ENCODE measurements at regions not wholly inside any gene's neighbourhood (a gene's known extent, or its start where the extent isn't known, plus 50 kb on each side); places are given as distances from the start of the nearest gene placed in this dataset.
"Not testable (repeated sequence)": the region's sequence is repeated elsewhere in the genome, so short reads cannot be mapped to it uniquely, and the experiment has no call there.

- DNase-seq = no peak
Measured at GRCh38 chr15:98524838-98525660, 123.3 kb upstream of the IGF1R start.

GRCh38 chr15:98525661-98526001, 122.7 kb upstream of the IGF1R start:
- peak; percentile 52 for DNase-seq

GRCh38 chr15:98526094-98526493, 122.2 kb upstream of the IGF1R start:
- no peak for DNase-seq

- DNase-seq = no peak
Measured at GRCh38 chr15:98528046-98528725, 120.2 kb upstream of the IGF1R start.

- DNase-seq = no peak
Measured at GRCh38 chr15:98529205-98530145, 118.9 kb upstream of the IGF1R start.

- no peak for DNase-seq
Measured at GRCh38 chr15:98530570-98530969, 117.8 kb upstream of the IGF1R start.

GRCh38 chr15:98532063-98532462, 116.3 kb upstream of the IGF1R start:
- no peak for DNase-seq

GRCh38 chr15:98536976-98537375, 111.4 kb upstream of the IGF1R start:
- no peak for DNase-seq

GRCh38 chr15:98537516-98538060, 110.8 kb upstream of the IGF1R start:
- no peak for DNase-seq

- DNase-seq = no peak
Measured at GRCh38 chr15:98541519-98541918, 106.8 kb upstream of the IGF1R start.

- DNase-seq = no peak
Measured at GRCh38 chr15:98543237-98543636, 105.1 kb upstream of the IGF1R start.

GRCh38 chr15:98546329-98546728, 102.0 kb upstream of the IGF1R start:
- DNase-seq = no peak

- no peak for DNase-seq
Measured at GRCh38 chr15:98547275-98547674, 101.1 kb upstream of the IGF1R start.

GRCh38 chr15:98547741-98548138, 100.6 kb upstream of the IGF1R start:
- DNase-seq = no peak

GRCh38 chr15:98548139-98548971, 100.0 kb upstream of the IGF1R start:
- DNase-seq = peak; percentile 64

GRCh38 chr15:98549003-98549402, 99.3 kb upstream of the IGF1R start:
- DNase-seq = no peak

GRCh38 chr15:98549741-98550140, 98.6 kb upstream of the IGF1R start:
- no peak for DNase-seq

- DNase-seq = not testable (repeated sequence)
Measured at GRCh38 chr15:98550363-98550762, 98.0 kb upstream of the IGF1R start.

- no peak for DNase-seq
Measured at GRCh38 chr15:98551936-98552562, 96.3 kb upstream of the IGF1R start.

GRCh38 chr15:98554272-98555172, 93.8 kb upstream of the IGF1R start:
- DNase-seq = no peak

All from renal pelvis (tissue), 1 donor.